ENCODE measurements at regions not wholly inside any gene's neighbourhood (a gene's known extent, or its start where the extent isn't known, plus 50 kb on each side); places are given as distances from the start of the nearest gene placed in this dataset.

- TF ChIP-seq CTCF (IDR thresholded peaks at IDR 0.05; ENCODE audit: insufficient read depth, low read length): no peak
- no peak for TF ChIP-seq POLR2AphosphoS5 (IDR thresholded peaks at IDR 0.05; ENCODE audit: low read depth)
Observed at GRCh38 chr1:78211483-78212092, 165.8 kb downstream of the GIPC2 start.

All from HL-60 (cell line).